ENCODE measurements at regions not wholly inside any gene's neighbourhood (a gene's known extent, or its start where the extent isn't known, plus 50 kb on each side); places are given as distances from the start of the nearest gene placed in this dataset.
A peak's percentile ranks its signal among the peaks of the same experiment; 100 is the strongest.

DNA sequence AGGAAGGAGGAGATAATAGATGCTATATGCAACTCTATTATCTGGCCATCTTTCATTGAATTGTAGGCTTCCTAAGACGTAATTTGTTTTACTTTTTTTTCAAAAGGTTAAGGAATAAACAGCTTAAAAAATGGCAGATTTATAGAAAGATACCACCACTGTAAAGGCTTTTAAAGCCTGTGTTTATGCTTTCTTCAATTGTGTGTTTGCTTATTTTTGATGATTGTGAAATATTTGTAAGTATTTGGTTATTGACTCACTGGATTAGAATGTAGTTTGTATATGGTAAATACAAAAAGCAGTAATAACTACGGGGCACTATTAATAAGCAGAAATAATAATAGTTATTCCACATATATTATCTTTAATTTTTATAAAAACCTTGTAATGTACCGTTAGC is 437.9 kb downstream of the KLF5 start:
- no peak overlapping the region for H3K4me2 ChIP-seq (ENCODE audit: low read length)
- DNase-seq (ENCODE audit: low read depth) (no peak), FAIRE-seq (no peak)
- no peak overlapping the region for H3K4me3 ChIP-seq (ENCODE audit: insufficient read depth, low read depth, low read length)
- no peaks in the 10 kb centered on the region for H3K27me3 Mint-ChIP-seq (ENCODE audit: low read depth, unreplicated experiment)
- no peaks in the 10 kb centered on the region for H3K79me2 ChIP-seq (ENCODE audit: insufficient read depth, low read length)
- H3K4me3 Mint-ChIP-seq (ENCODE audit: unreplicated experiment), result no peak overlapping the region
- no peaks in the 10 kb centered on the region for H4K20me1 ChIP-seq (ENCODE audit: insufficient read depth, low read length)
- H3K36me3 Mint-ChIP-seq (ENCODE audit: low read depth, unreplicated experiment), result no peaks in the 10 kb centered on the region
- H2AFZ ChIP-seq (ENCODE audit: low read depth, low read length), result no peak overlapping the region
- H3K4me1 Mint-ChIP-seq (ENCODE audit: low read depth, unreplicated experiment), result peaks cover 2% of the 10 kb centered on the region
- H3K27ac ChIP-seq (ENCODE audit: low read depth, low read length), result no peak overlapping the region
- H3K4me1 ChIP-seq (ENCODE audit: insufficient read depth, low read length), result no peaks in the 10 kb centered on the region
- TF ChIP-seq EZH2 (IDR thresholded peaks at IDR 0.05; ENCODE audit: insufficient read depth, low read length), result no peak
- TF ChIP-seq, protein P1, sequence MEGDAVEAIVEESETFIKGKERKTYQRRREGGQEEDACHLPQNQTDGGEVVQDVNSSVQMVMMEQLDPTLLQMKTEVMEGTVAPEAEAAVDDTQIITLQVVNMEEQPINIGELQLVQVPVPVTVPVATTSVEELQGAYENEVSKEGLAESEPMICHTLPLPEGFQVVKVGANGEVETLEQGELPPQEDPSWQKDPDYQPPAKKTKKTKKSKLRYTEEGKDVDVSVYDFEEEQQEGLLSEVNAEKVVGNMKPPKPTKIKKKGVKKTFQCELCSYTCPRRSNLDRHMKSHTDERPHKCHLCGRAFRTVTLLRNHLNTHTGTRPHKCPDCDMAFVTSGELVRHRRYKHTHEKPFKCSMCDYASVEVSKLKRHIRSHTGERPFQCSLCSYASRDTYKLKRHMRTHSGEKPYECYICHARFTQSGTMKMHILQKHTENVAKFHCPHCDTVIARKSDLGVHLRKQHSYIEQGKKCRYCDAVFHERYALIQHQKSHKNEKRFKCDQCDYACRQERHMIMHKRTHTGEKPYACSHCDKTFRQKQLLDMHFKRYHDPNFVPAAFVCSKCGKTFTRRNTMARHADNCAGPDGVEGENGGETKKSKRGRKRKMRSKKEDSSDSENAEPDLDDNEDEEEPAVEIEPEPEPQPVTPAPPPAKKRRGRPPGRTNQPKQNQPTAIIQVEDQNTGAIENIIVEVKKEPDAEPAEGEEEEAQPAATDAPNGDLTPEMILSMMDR (IDR thresholded peaks at IDR 0.05; ENCODE audit: insufficient read depth, low read depth, low read length), result no peak
- no peak overlapping the region for H3K27ac Mint-ChIP-seq (ENCODE audit: unreplicated experiment)
- no peak overlapping the region for H3K9ac ChIP-seq (ENCODE audit: low read length)
- no peaks in the 10 kb centered on the region for H3K9me3 Mint-ChIP-seq (ENCODE audit: unreplicated experiment)
- H3K9me3 ChIP-seq (ENCODE audit: insufficient read depth, low read depth, low read length), result no peaks in the 10 kb centered on the region
- H3K36me3 ChIP-seq (ENCODE audit: insufficient read depth, low read length), result no peaks in the 10 kb centered on the region
- no peaks in the 10 kb centered on the region for H3K27me3 ChIP-seq (ENCODE audit: insufficient read depth, low read length)

DNA sequence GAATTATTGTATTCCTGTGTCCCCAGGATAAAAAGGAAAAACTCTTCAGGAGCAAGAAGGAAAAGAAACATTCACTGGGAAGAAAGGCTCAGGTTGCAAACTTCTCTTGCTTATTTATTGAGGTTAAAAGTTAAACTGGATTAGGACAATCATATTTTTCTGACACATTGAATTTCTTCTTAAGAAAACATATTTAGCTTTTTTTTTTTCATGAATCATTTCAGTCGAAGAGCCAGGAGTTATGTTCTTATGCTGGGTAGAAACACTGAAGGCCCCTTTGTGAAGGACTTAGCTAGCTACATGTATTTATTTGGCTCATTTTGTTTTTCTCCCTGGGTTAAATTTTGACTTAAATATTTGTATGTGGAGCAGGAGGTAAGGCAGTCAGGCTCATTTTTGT is 434.0 kb downstream of the KLF5 start:
- no peak for FAIRE-seq

DNA sequence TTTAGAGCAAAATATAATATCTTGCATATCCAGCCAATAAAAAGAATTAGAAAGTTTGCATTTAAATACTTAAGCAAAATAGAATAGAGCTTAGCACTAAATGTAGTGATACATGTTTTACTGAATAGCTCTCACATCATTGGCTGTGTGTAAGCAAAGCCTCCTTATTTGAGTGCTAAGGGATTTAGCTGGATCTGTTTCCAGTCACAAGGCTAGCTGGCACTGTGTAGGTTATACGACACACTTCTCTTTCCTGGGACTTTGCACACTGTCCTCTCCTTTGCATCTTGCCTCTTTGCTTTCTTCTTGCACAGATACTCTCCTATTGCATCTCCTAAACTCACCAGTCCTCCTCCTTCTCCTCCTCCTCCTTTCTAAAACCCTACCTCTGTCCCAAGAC is 423.8 kb downstream of the KLF5 start:
- no peak for DNase-seq (ENCODE audit: low read depth)
- Mint-ChIP-seq H3K4me3 (ENCODE audit: unreplicated experiment) (no peak overlapping the region), H3K27me3 (ENCODE audit: low read depth, unreplicated experiment) (no peaks in the 10 kb centered on the region), H3K36me3 (ENCODE audit: low read depth, unreplicated experiment) (no peaks in the 10 kb centered on the region), H3K9me3 (ENCODE audit: unreplicated experiment) (no peaks in the 10 kb centered on the region), H3K27ac (ENCODE audit: unreplicated experiment) (no peak overlapping the region), H3K4me1 (ENCODE audit: low read depth, unreplicated experiment) (no peaks in the 10 kb centered on the region)
- Histone ChIP-seq H3K9ac (ENCODE audit: low read length) (no peak overlapping the region), H3K4me1 (ENCODE audit: insufficient read depth, low read length) (no peaks in the 10 kb centered on the region), H3K36me3 (ENCODE audit: insufficient read depth, low read length) (no peaks in the 10 kb centered on the region), H3K4me3 (ENCODE audit: insufficient read depth, low read depth, low read length) (no peak overlapping the region), H3K79me2 (ENCODE audit: insufficient read depth, low read length) (no peaks in the 10 kb centered on the region), H3K27me3 (ENCODE audit: insufficient read depth, low read length) (no peaks in the 10 kb centered on the region), H3K27ac (ENCODE audit: low read depth, low read length) (no peak overlapping the region), H4K20me1 (ENCODE audit: insufficient read depth, low read length) (no peaks in the 10 kb centered on the region), H3K9me3 (ENCODE audit: insufficient read depth, low read depth, low read length) (no peaks in the 10 kb centered on the region), H2AFZ (ENCODE audit: low read depth, low read length) (no peak overlapping the region), H3K4me2 (ENCODE audit: low read length) (no peak overlapping the region)
- FAIRE-seq, result no peak
- TF ChIP-seq EZH2 (IDR thresholded peaks at IDR 0.05; ENCODE audit: insufficient read depth, low read length), result no peak
- TF ChIP-seq, protein P1 (IDR thresholded peaks at IDR 0.05; ENCODE audit: insufficient read depth, low read depth, low read length), result no peak

More for the DNA sequence above, 434.0 kb downstream of the KLF5 start:
- H3K36me3 ChIP-seq (ENCODE audit: insufficient read depth, low read length), result no peaks in the 10 kb centered on the region
- no peak overlapping the region for H3K27ac Mint-ChIP-seq (ENCODE audit: unreplicated experiment)
- peak; percentile 3 for DNase-seq (ENCODE audit: low read depth)
- H3K27ac ChIP-seq (ENCODE audit: low read depth, low read length), result no peak overlapping the region
- no peaks in the 10 kb centered on the region for H3K36me3 Mint-ChIP-seq (ENCODE audit: low read depth, unreplicated experiment)
- H3K9me3 ChIP-seq (ENCODE audit: insufficient read depth, low read depth, low read length), result no peaks in the 10 kb centered on the region
- H3K27me3 ChIP-seq (ENCODE audit: insufficient read depth, low read length), result no peaks in the 10 kb centered on the region
- no peaks in the 10 kb centered on the region for H3K4me1 ChIP-seq (ENCODE audit: insufficient read depth, low read length)
- H3K27me3 Mint-ChIP-seq (ENCODE audit: low read depth, unreplicated experiment), result no peaks in the 10 kb centered on the region
- no peak overlapping the region for H2AFZ ChIP-seq (ENCODE audit: low read depth, low read length)
- no peaks in the 10 kb centered on the region for H4K20me1 ChIP-seq (ENCODE audit: insufficient read depth, low read length)
- H3K4me3 Mint-ChIP-seq (ENCODE audit: unreplicated experiment), result no peak overlapping the region
- H3K4me2 ChIP-seq (ENCODE audit: low read length), result no peak overlapping the region
- no peaks in the 10 kb centered on the region for H3K79me2 ChIP-seq (ENCODE audit: insufficient read depth, low read length)
- H3K4me3 ChIP-seq (ENCODE audit: insufficient read depth, low read depth, low read length), result no peak overlapping the region
- H3K4me1 Mint-ChIP-seq (ENCODE audit: low read depth, unreplicated experiment), result peaks cover 2% of the 10 kb centered on the region
- TF ChIP-seq, protein P1 (IDR thresholded peaks at IDR 0.05; ENCODE audit: insufficient read depth, low read depth, low read length), result no peak
- no peak for TF ChIP-seq EZH2 (IDR thresholded peaks at IDR 0.05; ENCODE audit: insufficient read depth, low read length)
- H3K9me3 Mint-ChIP-seq (ENCODE audit: unreplicated experiment), result peaks cover 6% of the 10 kb centered on the region
- H3K9ac ChIP-seq (ENCODE audit: low read length), result no peak overlapping the region
